HCT116 (cell line): ENCODE measurements at regions not wholly inside any gene's neighbourhood (a gene's known extent, or its start where the extent isn't known, plus 50 kb on each side); places are given as distances from the start of the nearest gene placed in this dataset.

Source experiments
- ATAC-seq: fragments of 200-7000 bp; cut with Tn5 transposase; 2 replicates; pipeline ENCODE4 v1.9.1; 2020; ENCODE audit warnings: mild to moderate bottlenecking, moderate library complexity
- BruUV-seq: library from RNA; stranded (reverse); fragments of 400-500 nt; replicated peaks from 2 replicates; lab custom pipeline; 2021; lab: Mats Ljungman, UMichigan
- CTCF ChIA-PET: fragments of 300-600 bp; sonication (Branson Sonifier 250); formaldehyde crosslinking; loops from one replicate; lab custom pipeline; 2021; ENCODE audit warnings: antibody characterized with exemption; lab: Charles Lee
- POLR2A ChIA-PET: fragments of 300-600, 350-600 bp; sonication (Branson Sonifier 250); formaldehyde crosslinking; loops from one replicate; lab custom pipeline; 2021; ENCODE audit warnings: antibody characterized with exemption; lab: Charles Lee
- RAD21 ChIA-PET, 2 experiments: fragments of 300-600 bp; sonication (Branson Sonifier 250); formaldehyde crosslinking; loops; one replicate each; lab custom pipeline; 2023; ENCODE audit warnings: low total read pairs in 2 of 2; ENCODE audit not compliant: uncharacterized antibody in 2 of 2, unreplicated experiment in 2 of 2, low non-redundant PET in 1 of 2; lab: Charles Lee
- DNase-seq: peaks from one replicate; pipeline ENCODE4 v3.0.0-alpha.2; 2010; ENCODE audit warnings: low read depth, low spot score
- H2AFZ ChIP-seq: fragments of 200-600 bp; shearing (Covaris generic), sonication (generic); 2 replicates; pipeline ENCODE4 v1.6.1; 2017; ENCODE audit warnings: low read depth, mixed run types, mixed read lengths, antibody characterized with exemption, low read length; ENCODE audit not compliant: poor library complexity, severe bottlenecking
- H3K27ac ChIP-seq: 2 replicates; pipeline ENCODE4 v1.5.1; 2012; ENCODE audit warnings: low read depth, low read length
- H3K27me3 ChIP-seq: fragments of 200-600 bp; sonication (generic); 2 replicates; pipeline ENCODE4 v1.6.1; 2016; ENCODE audit warnings: mixed run types, low read length, mixed read lengths; ENCODE audit not compliant: insufficient read depth
- H3K36me3 ChIP-seq, 2 experiments: fragments of 200-500 bp in 1 of 2; fragments of 200-600 bp in 1 of 2; sonication (Bioruptor generic) in 1 of 2; sonication (generic) in 1 of 2; 2 replicates each; pipeline versions ENCODE4 v1.5.1 to v1.6.1; 2014 to 2016; ENCODE audit warnings: low read length in 2 of 2, inconsistent platforms in 1 of 2, mixed read lengths in 1 of 2, mixed run types in 1 of 2; ENCODE audit not compliant: insufficient read depth in 2 of 2, control insufficient read depth in 1 of 2
- H3K4me1 ChIP-seq, 2 experiments: fragments of 200-600 bp in 1 of 2; sonication (generic) in 1 of 2; 2 replicates each; pipeline versions ENCODE4 v1.5.1 to v1.6.1; 2012 to 2017; ENCODE audit warnings: low read length in 2 of 2, inconsistent platforms in 1 of 2, mild to moderate bottlenecking in 1 of 2, mixed read lengths in 1 of 2, mixed run types in 1 of 2, moderate library complexity in 1 of 2; ENCODE audit not compliant: insufficient read depth in 2 of 2, control insufficient read depth in 1 of 2
- H3K4me2 ChIP-seq: fragments of 200-600 bp; sonication (generic); 2 replicates; pipeline ENCODE4 v1.6.1; 2017; ENCODE audit warnings: mixed run types, low read length, mixed read lengths
- H3K4me3 ChIP-seq, 2 experiments: fragments of 200-600 bp in 1 of 2; sonication (generic) in 1 of 2; replicated peaks in 1 of 2; 2 replicates each; pipeline ENCODE4 v1.5.1; 2011 to 2016; ENCODE audit warnings: low read length in 2 of 2, control low read depth in 1 of 2, low read depth in 1 of 2, mild to moderate bottlenecking in 1 of 2, mixed read lengths in 1 of 2, mixed run types in 1 of 2
- H3K79me2 ChIP-seq: fragments of 200-600 bp; sonication (generic); 2 replicates; pipeline ENCODE4 v1.6.1; 2017; ENCODE audit warnings: mild to moderate bottlenecking, mixed run types, low read length, moderate library complexity, mixed read lengths; ENCODE audit not compliant: insufficient read depth
- H3K9ac ChIP-seq: fragments of 200-600 bp; sonication (generic); 2 replicates; pipeline ENCODE4 v1.6.1; 2016; ENCODE audit warnings: low read length, mixed read lengths
- H3K9me2 ChIP-seq: fragments of 200-600 bp; sonication (generic), shearing (Covaris generic); 2 replicates; pipeline ENCODE4 v1.6.1; 2017; ENCODE audit warnings: mixed run types, mild to moderate bottlenecking, moderate library complexity; ENCODE audit not compliant: insufficient read depth
- H3K9me3 ChIP-seq, 2 experiments: fragments of 200-500 bp in 1 of 2; fragments of 200-600 bp in 1 of 2; sonication (Bioruptor generic) in 1 of 2; sonication (generic) in 1 of 2; 2 replicates each; pipeline ENCODE4 v1.6.1; 2014 to 2017; ENCODE audit warnings: low read length in 2 of 2, mixed read lengths in 2 of 2, inconsistent platforms in 1 of 2, low read depth in 1 of 2, mild to moderate bottlenecking in 1 of 2, mixed run types in 1 of 2, moderate library complexity in 1 of 2; ENCODE audit not compliant: control insufficient read depth in 1 of 2, insufficient read depth in 1 of 2
- H4K20me1 ChIP-seq: fragments of 200-600 bp; sonication (generic), shearing (Covaris generic); 2 replicates; pipeline ENCODE4 v1.6.1; 2017; ENCODE audit warnings: mixed run types, mild to moderate bottlenecking, moderate library complexity; ENCODE audit not compliant: insufficient read depth
- ATF3 ChIP-seq: IDR thresholded peaks from 2 replicates; pipeline ENCODE4 v1.6.1; 2012
- CBX3 ChIP-seq: IDR thresholded peaks from 2 replicates; pipeline ENCODE4 v1.6.1; 2012; ENCODE audit warnings: low read depth
- CEBPB ChIP-seq: IDR thresholded peaks from 2 replicates; pipeline ENCODE4 v1.6.1; 2012; ENCODE audit warnings: low read depth
- EZH2 ChIP-seq: fragments of 200-600 bp; sonication (generic); IDR thresholded peaks from 2 replicates; pipeline ENCODE4 v1.6.1; 2017; ENCODE audit warnings: antibody characterized with exemption, mixed run types
- JUND ChIP-seq: IDR thresholded peaks from 2 replicates; pipeline ENCODE4 v1.6.1; 2012
- RAD21 ChIP-seq: IDR thresholded peaks from 2 replicates; pipeline ENCODE4 v1.6.1; 2012; ENCODE audit warnings: low read depth, mild to moderate bottlenecking
- SP1 ChIP-seq: IDR thresholded peaks from 2 replicates; pipeline ENCODE4 v1.6.1; 2012; ENCODE audit warnings: low read depth
- TCF7L2 ChIP-seq: IDR thresholded peaks from 2 replicates; pipeline ENCODE4 v1.7.0; 2011; ENCODE audit warnings: borderline replicate concordance, inconsistent platforms; ENCODE audit not compliant: insufficient read depth, insufficient read length; ENCODE audit errors: extremely low read depth
- YY1 ChIP-seq: IDR thresholded peaks from 2 replicates; pipeline ENCODE4 v1.6.1; 2011; ENCODE audit warnings: low read length, low read depth, moderate library complexity, mild to moderate bottlenecking; ENCODE audit not compliant: insufficient replicate concordance; ENCODE audit errors: extremely low read depth
- ZBTB33 ChIP-seq: IDR thresholded peaks from 2 replicates; pipeline ENCODE4 v1.6.1; 2011; ENCODE audit warnings: mild to moderate bottlenecking, low read length, moderate library complexity; ENCODE audit not compliant: insufficient replicate concordance; ENCODE audit errors: extremely low read depth
- ZNF274 ChIP-seq: fragments of 200-500 bp; sonication (Bioruptor generic); IDR thresholded peaks from 2 replicates; pipeline ENCODE4 v1.6.1; 2014; ENCODE audit warnings: mild to moderate bottlenecking, low read depth, low read length, inconsistent platforms
- intact Hi-C: fragments of 100-400 bp; cut with micrococcal nuclease; formaldehyde crosslinking; loops from 2 replicates; pipeline ENCODE4 v1.10.0; 2022

- Histone ChIP-seq H3K79me2 (no peaks in the 10 kb centered on the region), H3K4me1 (peaks cover 4 to 29% of the 10 kb centered on the region in 2 experiments), H2AFZ (peak overlapping the region; percentile 66), H3K27me3 (no peaks in the 10 kb centered on the region), H4K20me1 (no peaks in the 10 kb centered on the region), H3K27ac (no peak overlapping the region), H3K9ac (no peak overlapping the region), H3K4me3 (no peak overlapping the region), H3K9me3 (no peaks in the 10 kb centered on the region), H3K36me3 (no peaks in the 10 kb centered on the region), H3K9me2 (no peaks in the 10 kb centered on the region), H3K4me2 (peak overlapping the region; percentile 44)
- ChIA-PET POLR2A (no interaction called here), CTCF (no interaction called here), RAD21 (interaction anchor here in 1 of 2 experiments (0.7 kb wide), 1 partner anchor 14 kb away, joined by 3 read pairs; no protein-coding TSS in a partner anchor)
- intact Hi-C loops = no loop called here
- no peak for TF ChIP-seq CEBPB
- no peak for TF ChIP-seq EZH2
- TF ChIP-seq CBX3 = no peak
- no peak for TF ChIP-seq RAD21
- no peak for TF ChIP-seq YY1
- TF ChIP-seq ZNF274 = no peak
- TF ChIP-seq ATF3 = no peak
- TF ChIP-seq TCF7L2 = no peak
- TF ChIP-seq SP1 = no peak
- TF ChIP-seq JUND = no peak
- no peak for TF ChIP-seq ZBTB33
- ATAC-seq = peak; percentile 84
- peak; percentile 58 for DNase-seq
- no TSS peak for BruUV-seq
Measured at GRCh38 chr2:70360661-70361270, 58.9 kb upstream of the FAM136A start.
